OCI-LY7 (cell line): ENCODE measurements at regions not wholly inside any gene's neighbourhood (a gene's known extent, or its start where the extent isn't known, plus 50 kb on each side); places are given as distances from the start of the nearest gene placed in this dataset.

ENCODE experiments used
- CTCF ChIP-seq: fragments of 200-600 bp; sonication (generic); conservative IDR thresholded peaks from 2 replicates; pipeline ENCODE4 v1.5.1; 2014; ENCODE audit warnings: mild to moderate bottlenecking, antibody characterized with exemption, low read length, moderate library complexity, mixed read lengths
- EZH2phosphoT487 ChIP-seq: fragments of 200-600 bp; sonication (generic); IDR thresholded peaks from 2 replicates; pipeline ENCODE4 v1.6.1; 2018; ENCODE audit warnings: low read depth, borderline replicate concordance, mild to moderate bottlenecking, mixed run types, antibody characterized with exemption, low read length, moderate library complexity, mixed read lengths

GRCh38 chr12:116642106-116642505, 82.9 kb downstream of the MAP1LC3B2 start:
- TF ChIP-seq CTCF: no peak
- no peak for TF ChIP-seq EZH2phosphoT487
